GM21447 (cell line): ENCODE measurements at regions not wholly inside any gene's neighbourhood (a gene's known extent, or its start where the extent isn't known, plus 50 kb on each side); places are given as distances from the start of the nearest gene placed in this dataset.

ENCODE experiments used
- ATAC-seq: cut with Tn5 transposase; IDR thresholded peaks from one replicate; pipeline ENCODE4 v1.9.1; 2021; ENCODE audit not compliant: unreplicated experiment

- ATAC-seq: peak; percentile 99
Measured at GRCh38 chr15:100703032-100703578, 100.7 kb downstream of the ASB7 start.

- ATAC-seq: no peak
Measured at GRCh38 chr15:100703671-100704070, 101.3 kb downstream of the ASB7 start.

GRCh38 chr15:100704281-100705055 is 102.1 kb downstream of the ASB7 start:
- ATAC-seq: no peak

- ATAC-seq: no peak
Measured at GRCh38 chr15:100705065-100705464, 102.7 kb downstream of the ASB7 start.

- no peak for ATAC-seq
Measured at GRCh38 chr15:100705841-100706240, 103.5 kb downstream of the ASB7 start.

GRCh38 chr15:100707229-100707628 is 104.8 kb downstream of the ASB7 start:
- ATAC-seq: no peak

GRCh38 chr15:100708916-100709315 is 106.5 kb downstream of the ASB7 start:
- ATAC-seq: no peak

GRCh38 chr15:100710222-100710621 is 107.8 kb downstream of the ASB7 start:
- no peak for ATAC-seq

GRCh38 chr15:100710744-100711515 is 108.5 kb downstream of the ASB7 start:
- no peak for ATAC-seq

GRCh38 chr15:100711516-100712021 is 109.2 kb downstream of the ASB7 start:
- no peak for ATAC-seq

- ATAC-seq: no peak
Measured at GRCh38 chr15:100712226-100712625, 109.8 kb downstream of the ASB7 start.

GRCh38 chr15:100713163-100713867 is 110.9 kb downstream of the ASB7 start:
- ATAC-seq: no peak

GRCh38 chr15:100714034-100714748 is 111.8 kb downstream of the ASB7 start:
- no peak for ATAC-seq

- no peak for ATAC-seq
Measured at GRCh38 chr15:100714749-100715342, 112.5 kb downstream of the ASB7 start.

- no peak for ATAC-seq
Measured at GRCh38 chr15:100715571-100716455, 113.4 kb downstream of the ASB7 start.

GRCh38 chr15:100716456-100717085 is 114.2 kb downstream of the ASB7 start:
- no peak for ATAC-seq

GRCh38 chr15:100717596-100717995 is 115.2 kb downstream of the ASB7 start:
- no peak for ATAC-seq

GRCh38 chr15:100718075-100718980 is 115.9 kb downstream of the ASB7 start:
- ATAC-seq: no peak
